Thyroid gland (tissue), 4 donors: ENCODE measurements at regions not wholly inside any gene's neighbourhood (a gene's known extent, or its start where the extent isn't known, plus 50 kb on each side); places are given as distances from the start of the nearest gene placed in this dataset.

Experiments used
- DNase-seq, 2 donors: peaks; one replicate each; pipeline ENCODE4 v3.0.0-alpha.2; 2019
- H3K27ac ChIP-seq, 3 donors: fragments of 200-600 bp; sonication (generic); 1 replicate in 2 of 3; 2 replicates in 1 of 3; pipeline ENCODE4 v1.5.1; 2016 to 2019; ENCODE audit warnings: mild to moderate bottlenecking in 1 of 3, moderate library complexity in 1 of 3
- H3K27me3 ChIP-seq: fragments of 200-600 bp; sonication (generic); one replicate; pipeline ENCODE4 v1.5.1; 2019
- H3K36me3 ChIP-seq, 2 donors: fragments of 200-600 bp; sonication (generic); one replicate each; pipeline ENCODE4 v1.5.1; 2016 to 2019
- H3K4me1 ChIP-seq, 2 donors: fragments of 200-600 bp; sonication (generic); one replicate each; pipeline ENCODE4 v1.5.1; 2017 to 2019
- H3K4me3 ChIP-seq, 3 donors: fragments of 200-600 bp; sonication (generic); replicated peaks in 1 of 3; 1 replicate in 2 of 3; 2 replicates in 1 of 3; pipeline ENCODE4 v1.5.1; 2016; ENCODE audit warnings: mild to moderate bottlenecking in 1 of 3
- H3K9me3 ChIP-seq: fragments of 200-600 bp; sonication (generic); one replicate; pipeline ENCODE4 v1.5.1; 2017
- POLR2A ChIP-seq, 2 donors: fragments of 450-650 bp; IDR thresholded peaks; one replicate each; pipeline ENCODE4 v1.6.1; 2017; ENCODE audit warnings: antibody characterized with exemption in 2 of 2, mild to moderate bottlenecking in 2 of 2, moderate library complexity in 1 of 2
- WGBS, 2 donors: methylation state at CpG; one replicate each; pipeline ENCODE4 v1.1.5; 2017; 5-methylcytosine and 5-hydroxymethylcytosine counted together
- intact Hi-C: fragments of 100-400 bp; cut with DNase I; formaldehyde crosslinking; loops from one replicate; pipeline ENCODE4 v1.15.1; 2023
- TF ChIP-seq, protein P1 (sequence below), 6 experiments: fragments of 200-600 bp in 3 of 6; fragments of 450-650 bp in 3 of 6; sonication (generic) in 3 of 6; IDR thresholded peaks; one replicate each; pipeline ENCODE4 v1.5.1; 2016 to 2019; ENCODE audit warnings: antibody characterized with exemption in 6 of 6, mild to moderate bottlenecking in 2 of 6, inconsistent platforms in 1 of 6, moderate library complexity in 1 of 6

DNA sequence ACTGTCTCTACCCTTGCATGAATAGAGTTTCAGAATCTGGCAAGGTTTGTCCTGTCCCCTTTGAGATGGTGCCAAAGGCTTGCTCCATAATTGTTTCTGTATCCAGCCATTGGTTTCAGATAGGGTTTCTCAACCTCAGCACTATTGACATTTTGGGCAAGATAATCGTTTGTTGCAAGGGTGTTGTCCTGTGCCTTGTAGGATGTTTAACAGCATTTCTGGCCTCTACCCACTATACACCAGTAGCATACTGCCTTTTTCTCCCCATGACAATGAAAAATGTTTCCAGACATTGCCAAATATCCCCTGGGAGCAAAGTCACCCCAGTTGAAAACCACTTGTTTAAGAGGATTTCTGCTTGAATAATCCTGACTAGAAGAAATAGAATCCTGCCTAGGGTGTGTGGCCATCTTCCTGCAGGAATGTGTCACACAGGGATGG is 126.8 kb downstream of the CDC42EP3 start:
- no peaks in the 10 kb centered on the region for H3K27me3 ChIP-seq
- no peak for DNase-seq
- intact Hi-C loops, result no loop called here
- H3K36me3 ChIP-seq, result no peaks in the 10 kb centered on the region
- H3K4me1 ChIP-seq, result no peaks in the 10 kb centered on the region
- TF ChIP-seq POLR2A (IDR thresholded peaks at IDR 0.05), result no peak
- TF ChIP-seq, protein P1, sequence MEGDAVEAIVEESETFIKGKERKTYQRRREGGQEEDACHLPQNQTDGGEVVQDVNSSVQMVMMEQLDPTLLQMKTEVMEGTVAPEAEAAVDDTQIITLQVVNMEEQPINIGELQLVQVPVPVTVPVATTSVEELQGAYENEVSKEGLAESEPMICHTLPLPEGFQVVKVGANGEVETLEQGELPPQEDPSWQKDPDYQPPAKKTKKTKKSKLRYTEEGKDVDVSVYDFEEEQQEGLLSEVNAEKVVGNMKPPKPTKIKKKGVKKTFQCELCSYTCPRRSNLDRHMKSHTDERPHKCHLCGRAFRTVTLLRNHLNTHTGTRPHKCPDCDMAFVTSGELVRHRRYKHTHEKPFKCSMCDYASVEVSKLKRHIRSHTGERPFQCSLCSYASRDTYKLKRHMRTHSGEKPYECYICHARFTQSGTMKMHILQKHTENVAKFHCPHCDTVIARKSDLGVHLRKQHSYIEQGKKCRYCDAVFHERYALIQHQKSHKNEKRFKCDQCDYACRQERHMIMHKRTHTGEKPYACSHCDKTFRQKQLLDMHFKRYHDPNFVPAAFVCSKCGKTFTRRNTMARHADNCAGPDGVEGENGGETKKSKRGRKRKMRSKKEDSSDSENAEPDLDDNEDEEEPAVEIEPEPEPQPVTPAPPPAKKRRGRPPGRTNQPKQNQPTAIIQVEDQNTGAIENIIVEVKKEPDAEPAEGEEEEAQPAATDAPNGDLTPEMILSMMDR (IDR thresholded peaks at IDR 0.05), result no peak
- no peak overlapping the region for H3K27ac ChIP-seq
- no peaks in the 10 kb centered on the region for H3K9me3 ChIP-seq
- no peak overlapping the region for H3K4me3 ChIP-seq
- 65 to 77% methylated on average over 1 of the region's 1 CpG for WGBS, 2 donors

DNA sequence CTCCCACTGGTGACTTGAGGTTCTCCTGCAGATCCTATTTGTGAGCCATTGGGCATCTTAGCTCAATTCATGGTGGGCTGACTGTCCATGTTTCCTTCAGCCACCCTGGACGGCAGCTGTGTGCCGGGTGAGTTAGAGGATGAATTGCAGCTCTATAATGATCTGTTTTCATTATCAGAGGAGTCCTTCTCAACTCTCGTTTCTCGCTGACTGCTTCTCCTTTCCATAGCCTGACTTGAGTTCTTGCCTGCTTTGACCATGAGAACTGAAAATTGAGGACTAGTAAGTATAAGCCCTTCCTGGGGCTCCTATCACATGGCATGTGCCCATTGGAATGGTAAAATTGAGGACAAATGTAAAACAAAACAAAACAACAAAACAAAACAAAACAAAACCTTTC is 121.8 kb downstream of the CDC42EP3 start:
- H3K9me3 ChIP-seq, result no peaks in the 10 kb centered on the region
- intact Hi-C loops, result no loop called here
- no peaks in the 10 kb centered on the region for H3K27me3 ChIP-seq
- WGBS, 2 donors, result 61 to 67% methylated on average over 4 of the region's 4 CpGs
- no peak overlapping the region for H3K4me3 ChIP-seq
- H3K4me1 ChIP-seq, result no peaks in the 10 kb centered on the region
- TF ChIP-seq, protein P1 (IDR thresholded peaks at IDR 0.05), result no peak
- TF ChIP-seq POLR2A (IDR thresholded peaks at IDR 0.05), result no peak
- H3K36me3 ChIP-seq, result no peaks in the 10 kb centered on the region
- no peak for DNase-seq
- no peak overlapping the region for H3K27ac ChIP-seq

DNA sequence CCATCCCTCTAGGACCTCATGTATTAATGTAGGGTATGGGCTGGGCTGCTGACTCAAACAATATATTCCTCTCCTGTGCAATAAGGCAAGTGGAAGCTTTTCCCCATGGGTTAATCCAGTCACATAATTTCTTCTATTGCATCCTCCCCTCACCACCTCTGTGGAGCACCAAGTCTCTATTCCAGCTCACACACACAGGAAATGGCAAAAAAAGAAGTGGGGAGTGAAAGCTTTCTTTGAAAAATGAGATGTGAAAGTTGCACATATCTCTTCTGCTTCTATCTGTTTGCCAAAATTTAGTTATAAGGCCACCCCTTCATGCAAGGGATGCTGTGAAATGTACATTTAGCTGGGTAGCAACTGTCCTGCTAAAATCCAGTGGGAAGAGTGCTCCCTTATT is 121.3 kb downstream of the CDC42EP3 start:
- no peak for TF ChIP-seq POLR2A (IDR thresholded peaks at IDR 0.05)
- TF ChIP-seq, protein P1 (IDR thresholded peaks at IDR 0.05), result no peak
- intact Hi-C loops, result no loop called here
- Histone ChIP-seq H3K36me3 (no peaks in the 10 kb centered on the region), H3K4me3 (no peak overlapping the region), H3K9me3 (no peaks in the 10 kb centered on the region), H3K4me1 (no peaks in the 10 kb centered on the region), H3K27me3 (no peaks in the 10 kb centered on the region), H3K27ac (no peak overlapping the region)
- no peak for DNase-seq

DNA sequence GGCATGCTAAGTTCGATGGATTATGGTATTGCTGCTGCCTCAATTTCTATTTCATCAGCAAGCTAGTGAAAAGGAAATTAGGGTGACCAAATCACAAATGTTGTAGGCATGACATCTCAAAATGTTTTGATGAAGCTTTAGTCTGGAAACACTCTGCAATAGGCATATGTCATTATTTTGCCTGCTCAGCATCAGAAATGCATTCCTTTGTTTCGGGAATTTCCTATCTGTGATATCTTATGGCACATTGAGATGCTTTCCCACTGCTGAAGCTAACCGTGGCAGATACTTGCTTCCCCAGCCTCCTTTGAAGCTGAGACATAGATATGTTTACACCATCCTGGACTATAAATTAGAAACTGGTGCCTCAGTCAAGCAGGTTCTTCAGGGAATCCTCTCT is 119.7 kb downstream of the CDC42EP3 start:
- H3K27me3 ChIP-seq, result no peaks in the 10 kb centered on the region
- 84 to 88% methylated on average over 3 of the region's 3 CpGs for WGBS, 2 donors
- no peak for TF ChIP-seq POLR2A (IDR thresholded peaks at IDR 0.05)
- TF ChIP-seq, protein P1 (IDR thresholded peaks at IDR 0.05), result no peak
- no peak overlapping the region for H3K4me3 ChIP-seq
- H3K27ac ChIP-seq, result no peak overlapping the region
- intact Hi-C loops, result no loop called here
- no peaks in the 10 kb centered on the region for H3K9me3 ChIP-seq
- no peak for DNase-seq
- H3K4me1 ChIP-seq, result no peaks in the 10 kb centered on the region
- H3K36me3 ChIP-seq, result no peaks in the 10 kb centered on the region

DNA sequence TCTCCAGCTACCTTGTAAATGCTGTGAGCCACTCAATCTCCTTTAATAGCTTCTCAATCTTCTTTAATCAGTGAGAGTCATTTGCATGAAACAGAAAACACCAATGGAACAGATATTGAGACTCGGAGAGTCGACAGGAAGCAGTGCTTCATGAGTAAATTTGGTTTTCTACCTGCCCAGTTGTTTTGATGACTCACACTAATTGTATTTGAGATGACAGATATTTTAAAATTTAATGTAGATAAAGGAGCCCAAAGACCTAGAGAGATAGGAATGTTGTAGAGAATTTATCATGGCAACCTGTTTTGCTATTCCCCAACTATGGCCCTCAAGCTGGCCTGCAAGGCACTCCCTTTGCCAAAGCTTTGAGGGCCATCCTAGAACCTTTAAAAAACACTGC is 119.1 kb downstream of the CDC42EP3 start:
- Histone ChIP-seq H3K9me3 (no peaks in the 10 kb centered on the region), H3K4me1 (no peaks in the 10 kb centered on the region), H3K27me3 (no peaks in the 10 kb centered on the region), H3K27ac (no peak overlapping the region), H3K4me3 (no peak overlapping the region), H3K36me3 (no peaks in the 10 kb centered on the region)
- TF ChIP-seq, protein P1 (IDR thresholded peaks at IDR 0.05), result no peak
- no peak for TF ChIP-seq POLR2A (IDR thresholded peaks at IDR 0.05)
- WGBS, 2 donors, result 92% methylated on average over 2 of the region's 2 CpGs
- no peak for DNase-seq
- intact Hi-C loops, result no loop called here
